ENCODE measurements at regions not wholly inside any gene's neighbourhood (a gene's known extent, or its start where the extent isn't known, plus 50 kb on each side); places are given as distances from the start of the nearest gene placed in this dataset.

GRCh38 chr13:105595471-105595870, 940.0 kb downstream of the EFNB2 start:
- in situ Hi-C loops (cut with HindIII; ENCODE audit: low sequenced_read_pairs), result no loop called here
- no peak for DNase-seq (ENCODE audit: low spot score)

DNA sequence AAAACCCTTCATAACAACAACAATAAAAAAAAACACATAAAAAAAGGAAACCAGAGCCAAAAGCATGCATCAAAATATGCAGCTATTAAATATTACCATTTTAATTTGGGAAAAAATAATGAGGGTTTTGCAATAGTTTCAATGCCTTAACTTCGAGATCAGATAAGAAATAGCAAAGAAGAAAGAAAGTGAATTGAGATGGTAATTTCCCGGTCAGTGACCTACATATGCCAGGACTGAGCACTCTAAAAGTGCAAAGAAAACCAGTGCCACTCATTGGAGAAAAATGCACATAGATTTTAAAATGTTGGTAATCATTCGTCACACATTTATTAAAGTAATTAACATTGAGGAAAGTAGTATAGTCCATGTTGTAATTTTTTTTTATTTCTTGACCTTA, 944.2 kb downstream of the EFNB2 start:
- no peak for DNase-seq (ENCODE audit: low spot score)
- in situ Hi-C loops (cut with HindIII; ENCODE audit: low sequenced_read_pairs), result no loop called here

DNA sequence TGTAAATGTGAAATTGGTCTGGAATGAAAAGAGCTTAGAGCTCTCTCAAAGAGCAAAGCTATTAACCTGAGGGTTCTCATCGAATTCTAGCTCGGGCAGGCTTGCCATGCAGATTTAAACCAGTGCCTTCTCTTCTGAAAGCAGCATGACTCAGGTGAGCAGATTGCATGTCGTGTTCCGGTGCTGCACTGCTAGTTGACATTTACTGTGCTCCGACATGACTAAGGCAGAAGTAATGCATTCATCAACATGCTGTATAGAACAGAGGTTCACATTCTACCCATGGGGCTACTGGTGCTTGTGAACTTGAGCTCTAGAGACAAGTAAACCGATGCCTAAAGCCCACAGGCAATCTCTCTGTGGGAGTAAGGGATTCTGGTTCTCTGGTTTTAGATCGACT, 947.7 kb downstream of the EFNB2 start:
- in situ Hi-C loops (cut with HindIII; ENCODE audit: low sequenced_read_pairs), result no loop called here
- no peak for DNase-seq (ENCODE audit: low spot score)

GRCh38 chr13:105579821-105580710, 955.4 kb downstream of the EFNB2 start:
- no peak for DNase-seq (ENCODE audit: low spot score)
- in situ Hi-C loops (cut with HindIII; ENCODE audit: low sequenced_read_pairs), result no loop called here

GRCh38 chr13:105573136-105573535, 962.3 kb downstream of the EFNB2 start:
- in situ Hi-C loops (cut with HindIII; ENCODE audit: low sequenced_read_pairs), result no loop called here
- DNase-seq (ENCODE audit: low spot score), result no peak

GRCh38 chr13:105572401-105572800, 963.1 kb downstream of the EFNB2 start:
- in situ Hi-C loops (cut with HindIII; ENCODE audit: low sequenced_read_pairs), result no loop called here
- no peak for DNase-seq (ENCODE audit: low spot score)

DNA sequence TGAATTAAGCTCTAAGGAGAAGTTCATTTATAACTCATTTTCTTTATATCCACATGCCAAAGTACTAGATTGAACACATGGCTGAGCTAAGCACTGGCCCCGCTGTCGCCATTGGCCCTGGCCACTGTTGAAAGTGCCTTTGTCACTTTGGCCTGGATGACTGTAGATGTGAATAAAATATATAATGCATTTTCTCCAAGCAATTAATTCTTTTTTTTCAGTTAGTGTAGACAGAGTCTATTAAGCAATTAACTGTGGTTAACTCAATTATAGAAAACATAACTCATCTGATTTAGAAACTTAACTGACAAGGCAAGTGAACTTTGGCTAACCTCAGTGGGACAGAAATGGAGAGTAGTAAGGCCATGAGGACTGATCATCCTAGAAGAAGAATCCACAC, 965.6 kb downstream of the EFNB2 start:
- no peak for DNase-seq (ENCODE audit: low spot score)
- in situ Hi-C loops (cut with HindIII; ENCODE audit: low sequenced_read_pairs), result no loop called here

DNA sequence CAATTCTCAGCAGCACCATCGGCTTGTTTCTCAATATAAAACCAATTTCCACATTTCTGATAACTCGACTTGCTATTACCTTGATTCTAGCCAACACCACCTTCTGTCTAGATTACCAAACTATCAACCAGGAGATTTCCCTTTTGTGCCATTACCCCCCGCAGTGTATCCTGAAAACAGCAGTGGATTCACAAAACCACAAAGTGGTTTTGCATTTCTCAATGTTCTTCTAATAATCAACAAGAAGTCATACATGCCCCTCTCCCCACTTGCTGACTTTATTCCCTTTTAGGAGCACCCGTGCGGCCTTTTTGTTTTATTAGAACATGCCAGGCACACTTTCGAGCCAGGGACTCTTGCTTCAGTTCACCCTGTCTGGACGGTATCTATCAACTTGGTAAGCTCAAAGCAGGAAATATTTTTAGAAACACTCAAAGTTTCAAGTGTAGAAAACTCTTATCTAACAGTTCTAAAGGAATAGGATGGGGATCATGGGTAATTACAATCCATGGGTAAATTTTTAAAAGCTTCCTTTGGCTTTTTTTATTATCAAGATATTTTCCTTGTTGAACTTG, 967.4 kb downstream of the EFNB2 start:
- in situ Hi-C loops (cut with HindIII; ENCODE audit: low sequenced_read_pairs), result no loop called here
- DNase-seq (ENCODE audit: low spot score), result no peak

GRCh38 chr13:105565136-105565727, 970.2 kb downstream of the EFNB2 start:
- in situ Hi-C loops (cut with HindIII; ENCODE audit: low sequenced_read_pairs), result no loop called here

GRCh38 chr13:105552078-105552477, 983.4 kb downstream of the EFNB2 start:
- DNase-seq (ENCODE audit: low spot score), result no peak
- in situ Hi-C loops (cut with HindIII; ENCODE audit: low sequenced_read_pairs), result no loop called here

More at GRCh38 chr13:105565136-105565727, 970.2 kb downstream of the EFNB2 start:
- DNase-seq (ENCODE audit: low spot score), result no peak

GRCh38 chr13:105547851-105548250, 987.6 kb downstream of the EFNB2 start:
- in situ Hi-C loops (cut with HindIII; ENCODE audit: low sequenced_read_pairs), result no loop called here
- DNase-seq (ENCODE audit: low spot score), result no peak

DNA sequence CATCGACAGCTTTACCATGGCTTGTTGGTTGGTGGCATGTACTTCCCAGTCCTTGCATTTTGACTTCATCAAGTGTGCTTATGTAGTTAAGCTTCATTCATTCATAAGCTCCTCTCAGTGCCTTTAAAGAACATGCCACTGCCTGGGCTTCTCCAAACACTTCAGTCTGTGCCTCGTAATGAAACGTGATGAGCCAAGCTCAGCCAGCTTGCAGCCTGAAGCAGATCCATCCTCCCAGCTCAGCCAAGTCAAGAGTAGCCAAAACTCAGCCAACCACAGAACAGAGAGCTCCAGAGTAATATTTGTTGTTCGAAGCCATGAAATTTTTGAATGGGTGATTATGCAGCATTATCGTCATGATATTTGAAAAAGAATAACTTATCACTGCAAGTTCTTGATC, 989.7 kb downstream of the EFNB2 start:
- DNase-seq (ENCODE audit: low spot score), result no peak
- in situ Hi-C loops (cut with HindIII; ENCODE audit: low sequenced_read_pairs), result no loop called here

DNA sequence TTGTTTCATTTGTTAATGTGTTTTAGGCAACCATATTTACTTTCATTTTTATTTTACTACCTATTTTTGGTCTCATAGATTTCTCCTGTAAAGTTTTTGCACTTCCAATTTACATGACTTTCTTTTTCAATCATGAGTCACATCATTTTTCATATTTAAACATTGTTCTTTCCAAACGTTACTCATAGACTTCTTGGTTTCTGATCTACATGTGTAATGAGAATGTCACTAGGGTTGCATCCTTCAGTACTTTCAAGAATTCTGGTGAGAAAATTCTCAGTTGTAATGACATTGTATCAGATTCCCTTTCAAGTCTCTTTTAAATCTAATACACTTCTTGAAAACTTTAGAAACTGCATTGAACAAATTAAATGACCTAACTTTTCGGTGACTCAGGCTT, 991.7 kb downstream of the EFNB2 start:
- DNase-seq (ENCODE audit: low spot score), result no peak
- in situ Hi-C loops (cut with HindIII; ENCODE audit: low sequenced_read_pairs), result no loop called here

DNA sequence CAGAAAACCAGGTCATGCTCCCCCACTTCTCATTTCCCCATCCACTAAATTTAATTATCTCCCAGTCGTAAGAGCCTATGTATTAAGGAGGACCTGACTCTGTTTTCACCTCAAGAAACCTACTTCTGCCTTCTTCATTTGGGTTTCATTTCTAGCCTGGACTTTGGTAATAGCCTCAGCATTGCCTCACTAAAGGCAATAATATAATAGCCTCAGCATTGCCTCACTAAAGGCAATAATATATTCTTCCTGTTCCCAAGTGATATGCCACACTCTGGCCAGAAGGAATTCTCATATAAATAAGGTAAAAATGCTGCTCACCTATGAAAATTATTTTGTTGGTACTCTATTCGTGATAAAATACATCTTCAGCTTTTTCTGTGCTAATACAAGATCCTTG, 993.9 kb downstream of the EFNB2 start:
- no peak for DNase-seq (ENCODE audit: low spot score)
- in situ Hi-C loops (cut with HindIII; ENCODE audit: low sequenced_read_pairs), result no loop called here

DNA sequence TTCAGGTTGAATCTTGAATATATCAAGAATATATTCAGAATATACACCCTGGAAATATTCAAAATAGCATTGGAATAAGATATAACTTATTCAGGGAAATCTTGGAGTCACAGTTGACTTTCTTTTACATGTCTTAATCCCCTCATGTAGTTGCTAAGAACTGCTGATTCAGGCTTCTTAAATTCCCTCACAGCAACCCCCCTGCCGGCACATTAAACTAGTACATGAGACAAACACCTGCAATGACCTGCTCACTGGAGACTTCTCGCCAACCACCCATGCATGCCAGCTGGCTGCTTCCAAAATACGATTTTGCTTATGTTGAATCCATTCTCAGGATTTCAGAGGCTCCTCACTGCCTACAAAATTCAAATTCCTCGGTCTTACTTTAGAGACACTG, 997.1 kb downstream of the EFNB2 start:
- DNase-seq (ENCODE audit: low spot score), result no peak
- in situ Hi-C loops (cut with HindIII; ENCODE audit: low sequenced_read_pairs), result no loop called here

DNA sequence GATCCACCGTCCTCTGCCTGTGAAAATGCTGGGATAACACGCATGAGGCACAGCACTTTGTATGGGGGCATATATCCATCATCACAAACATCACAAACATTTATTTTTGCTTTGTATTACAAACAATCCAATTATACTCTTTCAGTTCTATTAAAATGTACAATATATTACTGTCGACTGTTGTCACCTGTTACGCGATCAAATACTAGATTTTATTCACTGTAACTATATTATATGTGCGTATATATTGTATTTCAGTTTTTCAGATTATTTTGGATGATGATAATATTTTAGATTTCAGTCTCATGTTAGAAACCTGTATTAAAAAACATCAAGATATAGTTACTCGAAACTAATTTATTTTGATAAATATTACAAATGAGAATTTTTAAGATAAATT, 998.3 kb downstream of the EFNB2 start:
- in situ Hi-C loops (cut with HindIII; ENCODE audit: low sequenced_read_pairs), result no loop called here
- no peak for DNase-seq (ENCODE audit: low spot score)

GRCh38 chr13:105530468-105530867, 1005.0 kb downstream of the EFNB2 start:
- in situ Hi-C loops (cut with HindIII; ENCODE audit: low sequenced_read_pairs), result no loop called here
- no peak for DNase-seq (ENCODE audit: low spot score)

DNA sequence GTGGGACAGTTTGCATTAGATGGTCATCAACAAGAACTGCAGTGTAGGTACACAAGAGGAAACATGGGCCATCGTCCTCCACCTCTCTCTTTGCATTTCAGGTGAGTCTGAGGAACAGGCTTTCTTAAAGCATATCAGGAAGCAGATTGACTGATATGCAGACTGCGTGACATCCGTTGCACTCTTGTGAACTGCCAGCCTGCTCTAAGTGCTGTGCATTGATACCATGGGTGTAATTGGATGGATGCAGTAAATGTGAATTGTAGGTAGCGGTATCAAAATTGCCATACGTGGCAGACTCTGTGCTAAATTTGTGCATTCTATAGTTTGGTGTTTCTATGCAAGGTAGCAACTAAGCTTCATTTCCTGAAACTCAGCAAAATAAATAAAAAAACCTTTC, 1008.3 kb downstream of the EFNB2 start:
- in situ Hi-C loops (cut with HindIII; ENCODE audit: low sequenced_read_pairs), result no loop called here
- DNase-seq (ENCODE audit: low spot score), result no peak

DNA sequence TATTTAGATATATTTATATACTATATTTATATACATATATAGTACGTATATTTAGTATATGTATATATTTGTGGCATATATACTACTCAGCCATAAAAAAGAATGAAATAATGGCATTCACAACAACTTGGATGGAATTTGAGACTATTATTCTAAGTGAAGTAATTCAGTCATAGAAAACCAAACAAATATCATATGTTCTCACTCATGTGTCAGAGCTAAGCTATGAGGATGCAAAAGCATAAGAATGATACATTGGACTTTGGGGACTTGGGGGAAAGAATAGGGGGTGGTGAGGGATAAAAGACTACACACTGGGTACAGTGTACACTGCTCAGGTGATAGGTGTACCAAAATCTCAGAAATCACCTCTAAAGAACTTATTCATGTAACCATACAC, 1015.7 kb downstream of the EFNB2 start:
- in situ Hi-C loops (cut with HindIII; ENCODE audit: low sequenced_read_pairs), result no loop called here
- DNase-seq (ENCODE audit: low spot score), result no peak

DNA sequence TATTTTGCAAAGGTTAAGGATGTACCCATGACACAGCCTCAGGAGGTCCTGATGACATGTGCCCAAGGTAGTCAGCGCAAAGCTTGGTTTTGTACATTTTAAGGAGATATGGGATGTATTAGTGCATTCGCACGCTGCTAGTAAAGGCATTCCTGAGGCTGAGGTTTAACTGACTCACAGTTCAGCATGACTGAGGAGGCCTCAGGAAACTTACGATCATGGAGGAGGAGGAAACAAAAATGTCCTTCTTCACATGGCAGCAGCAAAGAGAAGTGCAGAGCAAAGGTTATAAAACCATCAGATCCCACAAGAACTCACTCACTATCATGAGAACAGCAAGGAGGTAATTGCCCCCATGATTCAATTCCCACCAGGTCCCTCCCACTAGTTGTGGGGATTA, 1017.4 kb downstream of the EFNB2 start:
- in situ Hi-C loops (cut with HindIII; ENCODE audit: low sequenced_read_pairs), result no loop called here
- no peak for DNase-seq (ENCODE audit: low spot score)

DNA sequence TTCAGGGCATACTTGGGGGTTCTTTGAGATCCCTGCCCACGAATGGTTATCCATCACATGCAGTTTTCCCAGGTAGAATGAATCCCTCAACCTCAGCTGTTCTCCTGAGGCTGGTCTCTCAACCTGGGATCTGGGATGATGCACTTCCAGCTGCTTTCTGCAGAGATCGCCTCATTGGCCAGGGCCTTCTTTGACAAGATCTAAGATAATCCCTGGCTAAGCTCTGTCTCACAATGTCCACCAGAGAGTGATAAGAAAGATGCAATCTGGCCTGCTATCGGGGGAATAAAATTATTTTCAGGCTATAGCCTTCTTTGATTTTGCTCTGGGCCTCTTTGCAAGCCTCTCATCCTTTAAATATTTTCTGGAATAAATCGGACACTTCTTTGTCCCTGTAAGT, 1021.1 kb downstream of the EFNB2 start:
- DNase-seq (ENCODE audit: low spot score), result no peak
- in situ Hi-C loops (cut with HindIII; ENCODE audit: low sequenced_read_pairs), result no loop called here
